ENCODE measurements at regions not wholly inside any gene's neighbourhood (a gene's known extent, or its start where the extent isn't known, plus 50 kb on each side); places are given as distances from the start of the nearest gene placed in this dataset.
A peak's percentile ranks its signal among the peaks of the same experiment; 100 is the strongest.

DNA sequence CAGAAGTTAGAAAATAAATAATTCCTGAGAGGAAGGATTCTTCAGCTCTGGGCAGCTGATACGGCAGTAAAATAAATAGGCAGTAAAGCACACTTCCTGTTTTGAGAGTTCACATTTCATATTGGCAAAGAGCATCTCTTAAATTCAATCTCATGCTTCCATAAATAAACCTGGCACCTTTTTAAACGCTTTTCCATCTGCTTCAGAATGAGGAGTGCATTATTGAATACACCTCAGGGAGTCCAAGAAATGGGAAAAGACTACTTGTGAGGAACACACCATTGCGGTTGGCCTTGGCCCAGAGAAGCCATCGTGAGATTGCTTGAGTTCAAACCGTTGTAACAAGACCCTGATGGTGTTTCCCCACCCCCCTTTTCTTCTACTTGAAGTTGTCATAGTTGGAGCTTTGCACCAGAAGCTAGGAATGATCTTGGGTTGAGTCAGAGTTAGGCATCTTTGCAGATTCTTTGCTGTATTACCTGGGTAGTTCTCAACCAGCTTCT lies 123.9 kb downstream of the RDH14 start:
- no peak overlapping the region for H3K27ac ChIP-seq
- no peaks in the 10 kb centered on the region for H3K27me3 ChIP-seq
- intact Hi-C loops (cut with DNase I) = no loop called here
- H3K4me1 ChIP-seq = peaks cover 0 to 6% of the 10 kb centered on the region in 2 donors
- H3K9me3 ChIP-seq = no peaks in the 10 kb centered on the region
- WGBS, 2 donors = 10 to 27% methylated on average over 5 of the region's 5 CpGs
- H3K36me3 ChIP-seq = no peaks in the 10 kb centered on the region
- TF ChIP-seq, protein P1, sequence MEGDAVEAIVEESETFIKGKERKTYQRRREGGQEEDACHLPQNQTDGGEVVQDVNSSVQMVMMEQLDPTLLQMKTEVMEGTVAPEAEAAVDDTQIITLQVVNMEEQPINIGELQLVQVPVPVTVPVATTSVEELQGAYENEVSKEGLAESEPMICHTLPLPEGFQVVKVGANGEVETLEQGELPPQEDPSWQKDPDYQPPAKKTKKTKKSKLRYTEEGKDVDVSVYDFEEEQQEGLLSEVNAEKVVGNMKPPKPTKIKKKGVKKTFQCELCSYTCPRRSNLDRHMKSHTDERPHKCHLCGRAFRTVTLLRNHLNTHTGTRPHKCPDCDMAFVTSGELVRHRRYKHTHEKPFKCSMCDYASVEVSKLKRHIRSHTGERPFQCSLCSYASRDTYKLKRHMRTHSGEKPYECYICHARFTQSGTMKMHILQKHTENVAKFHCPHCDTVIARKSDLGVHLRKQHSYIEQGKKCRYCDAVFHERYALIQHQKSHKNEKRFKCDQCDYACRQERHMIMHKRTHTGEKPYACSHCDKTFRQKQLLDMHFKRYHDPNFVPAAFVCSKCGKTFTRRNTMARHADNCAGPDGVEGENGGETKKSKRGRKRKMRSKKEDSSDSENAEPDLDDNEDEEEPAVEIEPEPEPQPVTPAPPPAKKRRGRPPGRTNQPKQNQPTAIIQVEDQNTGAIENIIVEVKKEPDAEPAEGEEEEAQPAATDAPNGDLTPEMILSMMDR (IDR thresholded peaks at IDR 0.05) = no peak
- TF ChIP-seq POLR2A (IDR thresholded peaks at IDR 0.05) = no peak
- H3K4me3 ChIP-seq (replicated peaks in 1 of 3) = no peak overlapping the region
- DNase-seq = no peak

GRCh38 chr2:18435426-18436037 lies 124.9 kb downstream of the RDH14 start:
- TF ChIP-seq POLR2A (IDR thresholded peaks at IDR 0.05) = no peak
- TF ChIP-seq, protein P1 (IDR thresholded peaks at IDR 0.05) = peak in 1 of 6 experiments; percentile 39
- intact Hi-C loops (cut with DNase I) = no loop called here
- no peak overlapping the region for H3K27ac ChIP-seq
- H3K36me3 ChIP-seq = no peaks in the 10 kb centered on the region
- peaks cover 0 to 6% of the 10 kb centered on the region in 2 donors for H3K4me1 ChIP-seq
- H3K4me3 ChIP-seq (replicated peaks in 1 of 3) = no peak overlapping the region
- WGBS, 2 donors = 45 to 47% methylated on average over 2 of the region's 2 CpGs
- no peaks in the 10 kb centered on the region for H3K27me3 ChIP-seq
- H3K9me3 ChIP-seq = no peaks in the 10 kb centered on the region
- no peak for DNase-seq

GRCh38 chr2:18433872-18434271 lies 126.6 kb downstream of the RDH14 start:
- TF ChIP-seq POLR2A (IDR thresholded peaks at IDR 0.05) = no peak
- TF ChIP-seq, protein P1 (IDR thresholded peaks at IDR 0.05) = no peak
- Histone ChIP-seq H3K9me3 (no peaks in the 10 kb centered on the region), H3K27me3 (no peaks in the 10 kb centered on the region), H3K4me3 (replicated peaks in 1 of 3) (no peak overlapping the region), H3K27ac (no peak overlapping the region), H3K4me1 (peaks cover 0 to 6% of the 10 kb centered on the region in 2 donors), H3K36me3 (no peaks in the 10 kb centered on the region)
- intact Hi-C loops (cut with DNase I) = no loop called here
- no peak for DNase-seq
- WGBS, 2 donors = 96 to 98% methylated on average over 1 of the region's 1 CpG

- intact Hi-C loops (cut with DNase I) = no loop called here
- TF ChIP-seq, protein P1 (IDR thresholded peaks at IDR 0.05) = no peak
- no peak for TF ChIP-seq POLR2A (IDR thresholded peaks at IDR 0.05)
- WGBS, 2 donors = 20 to 24% methylated on average over 5 of the region's 5 CpGs
- no peak overlapping the region for H3K4me3 ChIP-seq (replicated peaks in 1 of 3)
- peaks cover 0 to 6% of the 10 kb centered on the region in 2 donors for H3K4me1 ChIP-seq
- no peaks in the 10 kb centered on the region for H3K9me3 ChIP-seq
- H3K36me3 ChIP-seq = no peaks in the 10 kb centered on the region
- no peaks in the 10 kb centered on the region for H3K27me3 ChIP-seq
- no peak overlapping the region for H3K27ac ChIP-seq
- DNase-seq = peak; percentile 22 to 31
Observed at GRCh38 chr2:18432999-18433398, 127.5 kb downstream of the RDH14 start.

GRCh38 chr2:18430996-18431748 lies 129.3 kb downstream of the RDH14 start:
- intact Hi-C loops (cut with DNase I) = no loop called here
- 72 to 92% methylated on average over 4 of the region's 4 CpGs for WGBS, 2 donors

More at GRCh38 chr2:18430996-18431748, 129.3 kb downstream of the RDH14 start:
- no peak for DNase-seq
- no peak for TF ChIP-seq POLR2A (IDR thresholded peaks at IDR 0.05)
- TF ChIP-seq, protein P1 (IDR thresholded peaks at IDR 0.05) = no peak
- Histone ChIP-seq H3K27ac (no peak overlapping the region), H3K9me3 (no peaks in the 10 kb centered on the region), H3K27me3 (no peaks in the 10 kb centered on the region), H3K4me1 (peaks cover 0 to 3% of the 10 kb centered on the region in 2 donors), H3K4me3 (replicated peaks in 1 of 3) (no peak overlapping the region), H3K36me3 (no peaks in the 10 kb centered on the region)
